ENCODE measurements at regions not wholly inside any gene's neighbourhood (a gene's known extent, or its start where the extent isn't known, plus 50 kb on each side); places are given as distances from the start of the nearest gene placed in this dataset.

DNA sequence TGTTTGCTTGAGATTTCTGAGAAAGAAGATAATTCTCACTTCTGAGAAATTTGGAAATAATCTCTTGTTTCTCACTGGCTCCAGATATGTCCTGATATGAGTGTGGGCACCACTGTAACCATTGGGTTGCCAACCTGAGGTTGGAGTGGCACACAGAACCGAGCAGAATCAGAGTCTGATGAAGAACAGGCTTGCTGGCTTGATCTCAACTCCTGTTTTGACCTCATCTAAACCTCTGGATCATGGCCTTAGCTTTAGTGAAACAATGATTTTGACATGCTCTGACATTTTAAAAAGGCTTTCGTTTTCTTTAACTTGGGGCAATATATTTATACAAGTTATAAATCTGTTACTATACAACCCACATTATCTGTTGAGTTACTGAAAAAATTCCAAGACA lies 548.0 kb downstream of the IRS1 start:
- Histone ChIP-seq H3K27me3 (replicated peaks) (no peaks in the 10 kb centered on the region), H3K4me1 (replicated peaks) (peaks cover 17% of the 10 kb centered on the region), H3K4me3 (no peak overlapping the region), H3K9me3 (replicated peaks) (no peaks in the 10 kb centered on the region), H3K27ac (no peak overlapping the region), H3K36me3 (no peaks in the 10 kb centered on the region)
- DNase-seq (ENCODE audit: low read depth in 1 of 2, low spot score in 2 of 2) = no peak

GRCh38 chr2:226247289-226248275 lies 552.0 kb downstream of the IRS1 start:
- Histone ChIP-seq H3K4me3 (no peak overlapping the region), H3K4me1 (replicated peaks) (peaks cover 10% of the 10 kb centered on the region), H3K36me3 (no peaks in the 10 kb centered on the region), H3K27ac (no peak overlapping the region), H3K27me3 (replicated peaks) (no peaks in the 10 kb centered on the region), H3K9me3 (replicated peaks) (no peaks in the 10 kb centered on the region)
- peak in 1 of 2 experiments; percentile 23 for DNase-seq (ENCODE audit: low read depth in 1 of 2, low spot score in 2 of 2)

- H3K9me3 ChIP-seq (replicated peaks) = no peaks in the 10 kb centered on the region
- H3K27ac ChIP-seq = no peak overlapping the region
- no peaks in the 10 kb centered on the region for H3K4me1 ChIP-seq (replicated peaks)
- no peaks in the 10 kb centered on the region for H3K36me3 ChIP-seq
- DNase-seq (ENCODE audit: low read depth in 1 of 2, low spot score in 2 of 2) = no peak
- H3K4me3 ChIP-seq = no peak overlapping the region
- H3K27me3 ChIP-seq (replicated peaks) = no peaks in the 10 kb centered on the region
These were observed 565.4 kb downstream of the IRS1 start for GRCh38 chr2:226234187-226234586.

DNA sequence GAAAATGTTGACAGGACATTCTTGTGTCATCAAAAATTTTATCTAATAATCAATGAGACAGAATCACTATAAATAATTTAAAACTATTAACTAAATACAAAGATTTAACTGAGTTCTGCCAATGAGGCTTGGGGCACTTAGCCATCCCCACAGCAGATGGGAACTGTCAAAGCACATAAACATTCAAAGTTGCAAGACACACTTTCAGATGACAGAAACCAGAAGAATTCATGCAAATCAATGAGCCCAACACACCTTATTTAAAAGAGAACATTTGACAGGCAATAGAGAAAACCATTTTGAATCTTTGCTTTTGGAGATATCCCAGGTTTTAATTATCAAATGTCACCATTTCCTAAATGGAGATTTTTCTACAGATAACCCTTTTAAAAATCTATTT lies 566.2 kb downstream of the IRS1 start:
- H3K4me3 ChIP-seq = no peak overlapping the region
- no peak overlapping the region for H3K27ac ChIP-seq
- no peaks in the 10 kb centered on the region for H3K9me3 ChIP-seq (replicated peaks)
- no peaks in the 10 kb centered on the region for H3K36me3 ChIP-seq
- no peak for DNase-seq (ENCODE audit: low read depth in 1 of 2, low spot score in 2 of 2)
- H3K27me3 ChIP-seq (replicated peaks) = no peaks in the 10 kb centered on the region
- H3K4me1 ChIP-seq (replicated peaks) = no peaks in the 10 kb centered on the region

DNA sequence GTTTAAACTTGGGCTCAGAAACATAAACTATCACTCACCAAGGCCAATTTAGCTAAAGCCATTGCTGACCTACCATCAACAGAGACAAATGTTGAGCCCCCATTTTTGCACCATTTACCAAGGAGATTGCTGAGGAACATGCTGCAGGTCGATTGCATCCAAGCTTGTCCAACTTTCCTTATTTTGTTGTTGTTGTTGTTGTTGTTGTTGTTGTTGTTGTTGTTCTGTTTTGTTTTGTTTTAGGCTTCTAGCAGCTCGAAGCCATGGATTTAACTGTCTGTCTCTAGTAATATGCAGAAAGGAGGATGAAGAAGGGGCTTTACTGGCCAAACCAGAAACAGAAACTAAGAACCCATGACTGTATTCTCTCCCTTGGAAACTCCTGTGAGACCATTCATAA lies 571.5 kb downstream of the IRS1 start:
- Histone ChIP-seq H3K27me3 (replicated peaks) (no peaks in the 10 kb centered on the region), H3K4me1 (replicated peaks) (no peaks in the 10 kb centered on the region), H3K36me3 (no peaks in the 10 kb centered on the region), H3K4me3 (no peak overlapping the region), H3K9me3 (replicated peaks) (no peaks in the 10 kb centered on the region), H3K27ac (no peak overlapping the region)
- DNase-seq (ENCODE audit: low read depth in 1 of 2, low spot score in 2 of 2) = no peak

DNA sequence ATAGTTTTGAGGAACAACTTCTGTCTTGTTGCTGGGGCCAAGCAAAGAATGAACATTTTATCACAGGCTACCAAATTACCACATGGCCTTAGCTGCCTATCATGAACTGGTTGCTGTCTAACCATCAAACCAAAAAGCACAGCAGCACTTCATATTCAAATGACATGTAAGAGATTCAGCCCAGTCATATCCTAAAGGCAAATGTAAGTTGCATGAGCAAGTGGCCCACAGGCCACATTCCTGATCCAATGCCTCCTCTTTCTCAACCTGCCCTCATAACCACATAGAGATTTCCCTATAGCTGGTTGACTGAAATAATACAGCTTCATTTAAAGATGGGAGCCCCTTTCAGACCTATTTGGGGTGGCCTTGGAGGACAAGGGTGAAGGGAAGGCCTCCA lies 572.3 kb downstream of the IRS1 start:
- Histone ChIP-seq H3K4me3 (no peak overlapping the region), H3K36me3 (no peaks in the 10 kb centered on the region), H3K27me3 (replicated peaks) (no peaks in the 10 kb centered on the region), H3K27ac (no peak overlapping the region), H3K9me3 (replicated peaks) (no peaks in the 10 kb centered on the region), H3K4me1 (replicated peaks) (no peaks in the 10 kb centered on the region)
- no peak for DNase-seq (ENCODE audit: low read depth in 1 of 2, low spot score in 2 of 2)

- no peaks in the 10 kb centered on the region for H3K4me1 ChIP-seq (replicated peaks)
- no peak overlapping the region for H3K27ac ChIP-seq
- no peak overlapping the region for H3K4me3 ChIP-seq
- no peak for DNase-seq (ENCODE audit: low read depth in 1 of 2, low spot score in 2 of 2)
- no peaks in the 10 kb centered on the region for H3K27me3 ChIP-seq (replicated peaks)
- H3K36me3 ChIP-seq = no peaks in the 10 kb centered on the region
- no peaks in the 10 kb centered on the region for H3K9me3 ChIP-seq (replicated peaks)
These were observed 575.9 kb downstream of the IRS1 start for GRCh38 chr2:226223704-226224103.

GRCh38 chr2:226220511-226220910 lies 579.1 kb downstream of the IRS1 start:
- no peaks in the 10 kb centered on the region for H3K4me1 ChIP-seq (replicated peaks)
- DNase-seq (ENCODE audit: low read depth in 1 of 2, low spot score in 2 of 2) = no peak
- H3K27ac ChIP-seq = no peak overlapping the region
- H3K4me3 ChIP-seq = no peak overlapping the region
- no peaks in the 10 kb centered on the region for H3K27me3 ChIP-seq (replicated peaks)
- no peaks in the 10 kb centered on the region for H3K36me3 ChIP-seq
- no peaks in the 10 kb centered on the region for H3K9me3 ChIP-seq (replicated peaks)

DNA sequence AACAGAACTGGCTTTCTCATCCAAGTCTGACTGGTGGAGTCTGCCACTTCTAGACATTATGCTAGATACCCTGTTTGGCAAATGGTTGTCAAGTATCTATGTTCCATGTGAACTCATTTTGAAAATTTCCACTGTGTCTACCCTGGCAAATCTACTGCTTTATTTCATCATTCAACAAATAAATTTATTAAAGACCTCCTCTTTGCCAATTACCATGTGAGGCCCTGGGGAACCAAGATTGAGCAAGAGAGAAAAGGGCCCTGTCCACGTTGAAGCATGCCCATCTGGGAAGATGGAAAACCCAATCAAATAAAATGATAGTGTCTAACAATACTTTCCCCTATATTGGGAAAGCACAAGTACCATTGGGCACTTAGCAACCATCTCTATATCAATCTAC lies 582.4 kb downstream of the IRS1 start:
- DNase-seq (ENCODE audit: low read depth in 1 of 2, low spot score in 2 of 2) = no peak
- Histone ChIP-seq H3K27me3 (replicated peaks) (no peaks in the 10 kb centered on the region), H3K4me3 (no peak overlapping the region), H3K36me3 (no peaks in the 10 kb centered on the region), H3K27ac (no peak overlapping the region), H3K4me1 (replicated peaks) (peaks cover 23% of the 10 kb centered on the region), H3K9me3 (replicated peaks) (no peaks in the 10 kb centered on the region)

DNA sequence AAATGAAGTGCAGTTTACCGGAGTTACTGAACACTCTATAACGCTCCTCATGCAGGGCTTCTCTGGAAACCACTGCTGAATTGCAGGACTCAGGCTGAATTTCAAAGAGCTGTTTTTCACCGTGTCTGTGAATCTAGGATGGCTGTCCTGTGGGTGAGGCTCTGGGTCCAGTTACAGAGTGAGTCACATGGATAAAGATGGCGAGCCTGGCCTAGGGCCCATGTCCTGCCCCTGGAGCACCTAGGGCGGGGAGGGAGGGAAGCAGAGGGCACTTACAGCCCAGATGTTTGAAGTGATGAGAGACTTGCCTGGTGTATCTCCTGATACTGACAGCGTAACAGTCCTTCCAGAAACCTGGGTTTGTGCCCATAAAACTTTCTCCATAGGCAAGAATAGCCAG lies 583.0 kb downstream of the IRS1 start:
- H3K27me3 ChIP-seq (replicated peaks) = no peaks in the 10 kb centered on the region
- H3K27ac ChIP-seq = no peak overlapping the region
- peaks cover 27% of the 10 kb centered on the region for H3K4me1 ChIP-seq (replicated peaks)
- H3K4me3 ChIP-seq = no peak overlapping the region
- H3K36me3 ChIP-seq = no peaks in the 10 kb centered on the region
- H3K9me3 ChIP-seq (replicated peaks) = no peaks in the 10 kb centered on the region
- DNase-seq (ENCODE audit: low read depth in 1 of 2, low spot score in 2 of 2) = no peak

DNA sequence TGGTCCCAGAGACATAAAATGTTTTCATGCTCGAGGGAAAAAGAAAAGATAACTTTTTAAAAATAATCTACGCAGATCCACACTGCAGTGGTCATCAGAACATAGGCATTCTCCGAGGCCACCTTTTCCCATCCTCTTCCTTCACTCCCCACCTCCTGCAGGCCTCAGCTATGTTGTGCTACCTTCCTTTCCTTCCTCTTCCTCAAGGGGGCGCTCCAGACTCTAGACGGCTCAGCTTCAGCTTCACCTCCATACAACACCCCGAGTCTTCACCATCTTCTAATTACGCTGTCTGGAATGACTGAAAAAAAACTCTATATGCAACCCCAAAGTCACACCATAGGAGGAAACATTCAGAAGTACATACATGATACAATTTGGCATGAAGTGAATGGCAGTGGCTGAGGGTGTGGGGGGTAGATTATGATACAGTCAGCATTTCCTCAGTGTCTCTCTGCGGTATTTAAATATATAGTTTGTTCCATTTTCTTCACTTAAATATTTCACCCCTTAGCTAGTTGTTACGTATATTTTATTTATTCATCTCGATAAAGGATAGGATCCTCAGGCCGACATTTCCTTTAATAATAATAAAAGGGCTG lies 583.6 kb downstream of the IRS1 start:
- peaks cover 33% of the 10 kb centered on the region for H3K4me1 ChIP-seq (replicated peaks)
- H3K27ac ChIP-seq = no peak overlapping the region
- DNase-seq (ENCODE audit: low read depth in 1 of 2, low spot score in 2 of 2) = peak; percentile 32 to 47
- H3K4me3 ChIP-seq = no peak overlapping the region
- no peaks in the 10 kb centered on the region for H3K9me3 ChIP-seq (replicated peaks)
- no peaks in the 10 kb centered on the region for H3K36me3 ChIP-seq
- H3K27me3 ChIP-seq (replicated peaks) = no peaks in the 10 kb centered on the region

GRCh38 chr2:226213717-226214116 lies 585.9 kb downstream of the IRS1 start:
- Histone ChIP-seq H3K9me3 (replicated peaks) (no peaks in the 10 kb centered on the region), H3K27me3 (replicated peaks) (no peaks in the 10 kb centered on the region), H3K27ac (peak overlapping the region; percentile 92), H3K36me3 (no peaks in the 10 kb centered on the region), H3K4me3 (no peak overlapping the region), H3K4me1 (replicated peaks) (peaks cover 40% of the 10 kb centered on the region)
- peak in 1 of 2 experiments; percentile 83 for DNase-seq (ENCODE audit: low read depth in 1 of 2, low spot score in 2 of 2)

DNA sequence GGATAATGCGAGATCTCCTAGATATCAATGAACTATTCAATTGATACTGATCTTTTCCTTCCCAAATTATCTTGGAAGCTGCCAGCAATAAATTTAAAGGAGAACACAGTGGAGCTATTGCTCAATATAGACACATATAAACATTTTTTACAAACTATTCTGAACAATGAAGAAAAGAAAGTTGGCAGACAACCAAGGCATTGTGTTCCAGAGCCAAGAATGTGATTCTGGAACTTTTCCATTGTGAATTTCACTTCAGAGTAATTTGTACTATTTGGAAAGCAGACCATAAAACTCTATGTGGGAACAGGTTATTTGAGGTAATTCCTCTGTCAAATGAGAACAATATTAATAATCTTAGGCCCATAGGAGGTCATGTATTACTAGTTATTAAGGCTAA lies 588.2 kb downstream of the IRS1 start:
- no peaks in the 10 kb centered on the region for H3K27me3 ChIP-seq (replicated peaks)
- no peak overlapping the region for H3K4me3 ChIP-seq
- no peaks in the 10 kb centered on the region for H3K9me3 ChIP-seq (replicated peaks)
- peak in 1 of 2 experiments; percentile 87 for DNase-seq (ENCODE audit: low read depth in 1 of 2, low spot score in 2 of 2)
- peaks cover 47% of the 10 kb centered on the region for H3K4me1 ChIP-seq (replicated peaks)
- no peaks in the 10 kb centered on the region for H3K36me3 ChIP-seq
- peak overlapping the region; percentile 92 for H3K27ac ChIP-seq

- H3K9me3 ChIP-seq (replicated peaks) = no peaks in the 10 kb centered on the region
- DNase-seq (ENCODE audit: low read depth in 1 of 2, low spot score in 2 of 2) = peak in 1 of 2 experiments; percentile 63
- H3K4me3 ChIP-seq = no peak overlapping the region
- H3K27me3 ChIP-seq (replicated peaks) = no peaks in the 10 kb centered on the region
- no peaks in the 10 kb centered on the region for H3K36me3 ChIP-seq
- peaks cover 36% of the 10 kb centered on the region for H3K4me1 ChIP-seq (replicated peaks)
- H3K27ac ChIP-seq = peak overlapping the region; percentile 56
These were observed 590.9 kb downstream of the IRS1 start for GRCh38 chr2:226208726-226209125.

Measured in SJSA1 (cell line).